GM19467 (cell line): ENCODE measurements at regions not wholly inside any gene's neighbourhood (a gene's known extent, or its start where the extent isn't known, plus 50 kb on each side); places are given as distances from the start of the nearest gene placed in this dataset.
"Not testable (repeated sequence)": the region's sequence is repeated elsewhere in the genome, so short reads cannot be mapped to it uniquely, and the experiment has no call there.

Experiments used
- ATAC-seq: cut with Tn5 transposase; IDR thresholded peaks from one replicate; pipeline ENCODE4 v1.9.1; 2021; ENCODE audit warnings: mild to moderate bottlenecking, moderate library complexity; ENCODE audit not compliant: unreplicated experiment

- no peak for ATAC-seq
Observed at GRCh38 chr6:88458662-88459061, 292.5 kb upstream of the CNR1 start.

GRCh38 chr6:88456221-88456859, 290.2 kb upstream of the CNR1 start:
- no peak for ATAC-seq

DNA sequence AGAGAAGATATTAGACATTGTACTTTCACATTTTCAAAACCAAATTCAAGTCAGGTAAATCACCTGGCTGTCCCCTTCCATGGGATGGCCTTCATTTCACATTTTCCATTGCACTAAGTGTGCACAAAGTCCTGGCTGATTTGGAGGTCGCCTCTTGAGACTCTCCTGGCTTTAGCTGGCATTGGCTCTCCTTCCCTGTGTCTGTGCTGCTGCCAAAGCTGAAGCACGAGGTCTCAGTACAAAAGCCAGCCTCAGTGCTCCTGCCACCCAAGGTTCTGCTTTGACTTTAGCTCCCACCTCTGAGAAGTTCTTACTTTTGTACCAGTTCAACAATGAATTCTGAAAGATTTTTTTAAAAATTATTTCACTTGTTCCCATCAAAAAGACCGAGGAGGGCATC, 289.2 kb upstream of the CNR1 start:
- ATAC-seq = no peak

DNA sequence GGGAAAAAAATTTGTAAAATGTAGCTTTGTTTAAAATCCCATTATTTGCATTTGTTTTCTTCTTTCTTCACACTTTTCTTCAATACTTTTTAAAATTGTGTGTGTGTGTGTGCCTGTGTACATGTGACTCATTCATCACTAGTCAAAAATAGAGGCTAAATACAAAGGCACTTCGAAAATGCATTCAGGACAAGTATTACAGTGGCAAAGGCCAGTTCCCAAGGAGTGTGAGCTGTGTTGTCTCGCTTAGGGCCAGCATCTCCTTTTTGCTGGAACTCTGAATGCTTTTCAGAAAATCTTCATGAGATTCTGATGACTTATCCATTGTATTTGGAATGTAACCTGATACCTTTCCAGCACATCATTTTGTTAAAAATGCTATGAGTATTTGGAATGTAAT, 288.5 kb upstream of the CNR1 start:
- no peak for ATAC-seq

GRCh38 chr6:88449770-88450169, 283.6 kb upstream of the CNR1 start:
- no peak for ATAC-seq

- ATAC-seq = no peak
Observed at GRCh38 chr6:88445188-88445965, 279.2 kb upstream of the CNR1 start.

- ATAC-seq = peak; percentile 57
Observed at GRCh38 chr6:88443554-88443953, 277.4 kb upstream of the CNR1 start.

GRCh38 chr6:88442737-88443136, 276.6 kb upstream of the CNR1 start:
- no peak for ATAC-seq

GRCh38 chr6:88441346-88441745, 275.2 kb upstream of the CNR1 start:
- ATAC-seq = no peak

- ATAC-seq = no peak
Observed at GRCh38 chr6:88428068-88428467, 261.9 kb upstream of the CNR1 start.

GRCh38 chr6:88426005-88426404, 259.9 kb upstream of the CNR1 start:
- no peak for ATAC-seq

GRCh38 chr6:88422831-88423230, 256.7 kb upstream of the CNR1 start:
- ATAC-seq = no peak

DNA sequence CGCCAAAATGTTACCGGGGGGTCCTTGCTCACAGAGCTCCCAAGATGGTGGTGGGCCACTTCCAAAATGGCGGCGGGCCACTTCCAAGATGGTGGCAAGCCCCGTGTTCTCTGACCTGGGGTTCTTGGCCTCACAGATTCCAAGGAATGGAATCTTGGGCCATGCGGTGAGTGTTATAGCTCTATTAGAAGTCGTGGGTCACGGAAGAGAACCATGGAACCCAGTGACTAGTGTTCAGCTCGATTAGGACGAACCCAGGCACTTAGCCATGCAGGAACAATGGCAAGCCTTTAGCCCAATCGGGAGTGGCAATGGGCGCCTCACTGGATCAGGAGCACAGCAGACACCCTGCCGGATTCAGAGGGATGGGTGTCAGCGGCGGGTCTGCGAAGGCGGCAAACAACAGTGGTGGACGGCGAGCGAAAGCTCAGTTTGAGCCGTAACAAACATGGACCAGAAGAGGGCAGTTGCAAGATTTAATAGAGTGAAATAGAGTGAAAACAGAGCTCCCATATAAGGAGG, 254.9 kb upstream of the CNR1 start:
- not testable (repeated sequence) for ATAC-seq

DNA sequence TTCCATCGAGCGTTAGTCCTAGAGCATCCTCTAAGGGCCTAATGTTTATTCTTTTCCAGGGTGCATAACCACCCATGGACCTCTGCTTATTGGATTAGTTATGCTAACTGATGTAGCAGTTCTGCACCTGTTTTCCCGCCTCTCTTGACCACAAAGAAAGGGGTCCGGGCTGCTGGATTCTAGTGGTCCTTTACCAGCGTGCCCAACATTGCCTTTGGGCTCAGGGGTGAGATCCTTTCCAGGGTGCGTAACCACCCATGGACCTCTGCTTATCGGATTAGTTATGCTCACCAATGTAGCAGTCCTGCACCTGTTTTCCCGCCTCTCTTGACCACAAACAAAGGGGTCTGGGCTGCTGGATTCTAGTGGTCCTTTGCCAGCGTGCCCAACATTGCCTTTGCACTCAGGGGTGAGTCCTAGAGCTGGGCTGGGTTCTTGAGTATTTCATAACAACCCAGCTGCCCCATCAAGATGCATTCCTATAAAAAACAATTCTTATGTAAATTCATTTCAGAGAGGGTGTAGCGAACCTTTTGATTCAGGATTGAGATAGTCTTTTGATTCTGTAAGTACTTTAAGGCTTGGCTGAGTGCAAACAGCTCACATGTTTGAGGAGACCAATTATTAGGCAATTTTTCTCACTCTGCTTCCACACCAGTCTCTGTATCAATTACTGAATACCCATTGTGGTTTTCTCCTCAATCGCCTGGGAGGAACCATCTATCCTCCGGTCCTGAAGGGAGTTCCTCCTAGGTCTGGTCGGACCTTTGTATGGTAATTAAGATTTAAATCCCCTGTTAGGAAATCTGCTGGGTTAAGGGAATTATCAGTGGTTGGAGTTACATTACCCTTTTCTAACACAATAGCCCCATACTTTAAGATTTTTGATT, 253.0 kb upstream of the CNR1 start:
- ATAC-seq = not testable (repeated sequence)

DNA sequence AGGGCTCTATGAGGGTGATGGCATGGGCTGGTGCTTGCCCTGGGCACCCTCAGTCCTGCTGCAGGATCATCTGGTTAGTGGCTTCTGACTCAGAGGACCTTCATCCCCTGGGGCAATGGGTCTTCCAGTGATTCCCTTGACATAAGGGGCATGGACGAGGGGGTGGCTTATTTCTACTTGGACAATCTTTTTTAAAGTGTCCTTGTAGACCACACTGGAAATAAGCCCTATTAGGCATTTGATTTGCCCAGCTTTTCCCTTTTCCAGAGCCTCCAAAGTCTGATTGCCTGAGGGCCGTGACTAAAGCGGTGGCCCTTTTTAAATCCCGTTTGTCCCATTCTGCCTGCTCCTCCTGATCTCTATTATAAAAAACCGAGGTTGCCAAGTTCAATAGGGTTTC, 251.2 kb upstream of the CNR1 start:
- not testable (repeated sequence) for ATAC-seq

- no peak for ATAC-seq
Observed at GRCh38 chr6:88413459-88413858, 247.3 kb upstream of the CNR1 start.

DNA sequence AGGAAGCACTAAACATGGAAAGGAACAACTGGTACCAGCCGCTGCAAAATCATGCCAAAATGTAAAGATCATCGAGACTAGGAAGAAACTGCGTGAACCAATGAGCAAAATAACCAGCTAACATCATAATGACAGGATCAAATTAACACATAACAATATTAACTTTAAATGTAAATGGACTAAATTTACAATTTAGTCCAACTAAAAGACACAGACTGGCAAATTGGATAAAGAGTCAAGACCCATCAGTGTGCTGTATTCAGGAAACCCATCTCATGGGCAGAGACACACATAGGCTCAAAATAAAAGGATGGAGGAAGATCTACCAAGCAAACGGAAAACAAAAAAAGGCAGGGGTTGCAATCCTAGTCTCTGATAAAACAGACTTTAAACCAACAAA, 242.2 kb upstream of the CNR1 start:
- not testable (repeated sequence) for ATAC-seq

- ATAC-seq = not testable (repeated sequence)
Observed at GRCh38 chr6:88406674-88407073, 240.5 kb upstream of the CNR1 start.

GRCh38 chr6:88403486-88403885, 237.3 kb upstream of the CNR1 start:
- ATAC-seq = no peak

DNA sequence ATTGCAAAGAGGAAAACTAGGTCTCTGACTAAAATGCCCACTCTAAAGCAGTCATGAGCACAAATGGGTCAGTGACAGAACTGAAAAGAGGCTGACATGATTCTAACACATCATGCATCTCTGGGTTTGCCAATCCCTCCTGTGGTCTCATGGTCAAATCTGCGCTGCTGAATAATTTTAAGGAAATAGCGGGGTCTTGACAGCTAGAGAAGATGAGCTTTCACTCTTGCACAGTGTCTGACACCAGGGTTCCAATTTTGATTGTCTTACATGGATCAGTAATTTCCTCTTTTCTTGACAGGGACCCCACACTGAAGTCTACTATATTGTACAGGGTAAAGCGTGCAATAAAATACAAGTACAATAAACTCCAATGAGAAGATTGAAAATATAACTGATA, 236.8 kb upstream of the CNR1 start:
- no peak for ATAC-seq

DNA sequence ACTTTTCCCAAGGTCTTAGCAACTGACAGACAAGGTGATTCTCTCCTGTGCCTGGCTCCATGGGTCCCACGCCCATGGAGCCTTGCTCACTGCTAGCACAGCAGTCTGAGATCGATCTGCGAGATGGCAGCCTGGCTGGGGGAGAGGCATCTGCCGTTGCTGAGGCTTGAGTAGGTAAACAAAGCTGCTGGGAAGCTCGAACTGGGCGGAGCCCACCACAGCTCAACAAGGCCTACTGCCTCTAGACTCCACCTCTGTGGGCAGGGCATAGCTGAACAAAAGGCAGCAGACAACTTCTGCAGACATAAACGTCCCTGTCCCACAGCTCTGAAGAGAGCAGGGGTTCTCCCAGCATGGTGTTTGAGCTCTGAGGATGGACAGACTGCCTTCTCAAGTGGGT, 224.9 kb upstream of the CNR1 start:
- not testable (repeated sequence) for ATAC-seq
